GM23248 (cell line): ENCODE measurements at regions not wholly inside any gene's neighbourhood (a gene's known extent, or its start where the extent isn't known, plus 50 kb on each side); places are given as distances from the start of the nearest gene placed in this dataset.

Experiments
- DNase-seq: peaks from one replicate; pipeline ENCODE4 v3.0.0-alpha.2; 2015
- H2AFZ ChIP-seq: fragments of 200-600 bp; sonication (generic); 2 replicates; pipeline ENCODE4 v1.6.1; 2016; ENCODE audit warnings: antibody characterized with exemption
- H3F3A ChIP-seq: fragments of 200-600 bp; sonication (generic); 2 replicates; pipeline ENCODE4 v1.6.1; 2016; ENCODE audit warnings: mild to moderate bottlenecking, antibody characterized with exemption, mixed run types; ENCODE audit not compliant: insufficient read depth
- H3K27ac ChIP-seq: fragments of 200-600 bp; sonication (generic); 2 replicates; pipeline ENCODE4 v1.5.1; 2016; ENCODE audit warnings: mild to moderate bottlenecking
- H3K27me3 ChIP-seq: fragments of 200-600 bp; sonication (generic); replicated peaks from 2 replicates; pipeline ENCODE4 v1.6.1; 2016; ENCODE audit warnings: mild to moderate bottlenecking; ENCODE audit not compliant: insufficient read depth
- H3K36me3 ChIP-seq: fragments of 200-600 bp; sonication (generic); 2 replicates; pipeline ENCODE4 v1.6.1; 2016; ENCODE audit warnings: low read depth, mild to moderate bottlenecking
- H3K4me1 ChIP-seq: fragments of 200-600 bp; sonication (generic); 2 replicates; pipeline ENCODE4 v1.6.1; 2016; ENCODE audit warnings: mild to moderate bottlenecking; ENCODE audit not compliant: insufficient read depth
- H3K4me2 ChIP-seq: fragments of 200-600 bp; sonication (generic); one replicate; pipeline ENCODE4 v1.6.1; 2016; ENCODE audit warnings: mild to moderate bottlenecking; ENCODE audit not compliant: unreplicated experiment
- H3K4me3 ChIP-seq: fragments of 200-600 bp; sonication (generic); 2 replicates; pipeline ENCODE4 v1.5.1; 2016; ENCODE audit warnings: mild to moderate bottlenecking
- H3K79me2 ChIP-seq: fragments of 200-600 bp; sonication (generic); 2 replicates; pipeline ENCODE4 v1.6.1; 2016; ENCODE audit warnings: mild to moderate bottlenecking; ENCODE audit not compliant: insufficient read depth
- H3K9ac ChIP-seq: fragments of 200-600 bp; sonication (generic); 2 replicates; pipeline ENCODE4 v1.6.1; 2016; ENCODE audit warnings: mild to moderate bottlenecking
- H3K9me2 ChIP-seq: fragments of 200-600 bp; sonication (generic); 2 replicates; pipeline ENCODE4 v1.6.1; 2016; ENCODE audit warnings: mixed run types, mild to moderate bottlenecking, moderate library complexity; ENCODE audit not compliant: insufficient read depth
- H3K9me3 ChIP-seq: fragments of 200-600 bp; sonication (generic); one replicate; pipeline ENCODE4 v1.6.1; 2017; ENCODE audit warnings: low read depth
- H4K20me1 ChIP-seq: fragments of 200-600 bp; sonication (generic); 2 replicates; pipeline ENCODE4 v1.6.0; 2016; ENCODE audit not compliant: insufficient read depth
- EZH2 ChIP-seq: fragments of 200-600 bp; sonication (generic); IDR thresholded peaks from 2 replicates; pipeline ENCODE4 v1.6.1; 2018; ENCODE audit warnings: antibody characterized with exemption, mild to moderate bottlenecking; ENCODE audit not compliant: insufficient read depth, poor library complexity, severe bottlenecking
- EZH2phosphoT487 ChIP-seq: fragments of 200-600 bp; sonication (generic); IDR thresholded peaks from 2 replicates; pipeline ENCODE4 v1.6.1; 2018; ENCODE audit warnings: antibody characterized with exemption, moderate library complexity, mild to moderate bottlenecking, low read depth; ENCODE audit not compliant: insufficient read depth
- WGBS, 2 experiments: methylation state at CpG; one replicate each; pipeline ENCODE4 v1.1.6; 2015 to 2017; ENCODE audit warnings: low lambda C conversion rate in 2 of 2, low coverage in 1 of 2; ENCODE audit errors: missing lambda C conversion rate in 2 of 2; 5-methylcytosine and 5-hydroxymethylcytosine counted together
- in situ Hi-C: fragments of 300-500 bp; cut with MboI; formaldehyde crosslinking; loops from 2 replicates; pipeline ENCODE4 v1.15.0; 2020

DNA sequence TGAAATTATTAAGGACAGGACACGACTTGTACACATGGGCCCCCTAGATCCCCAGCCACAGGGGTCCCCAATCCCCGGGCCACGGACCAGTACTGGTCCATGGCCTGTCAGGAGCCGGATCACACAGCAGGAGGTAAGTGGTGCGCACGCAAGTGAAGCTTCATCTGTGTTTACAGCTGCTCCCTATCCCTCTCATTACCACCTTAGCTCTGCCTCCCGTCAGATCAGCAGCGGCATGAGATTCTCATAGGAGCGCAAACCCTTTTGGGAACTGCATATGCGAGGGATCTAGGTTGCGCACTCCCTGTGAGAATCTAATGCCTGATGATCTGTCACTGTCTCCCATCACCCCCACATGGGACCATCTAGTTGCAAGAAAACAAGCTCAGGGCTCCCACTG, 137.8 kb upstream of the ZFHX3 start:
- Histone ChIP-seq H3K79me2 (no peaks in the 10 kb centered on the region), H4K20me1 (no peaks in the 10 kb centered on the region), H3K9me3 (no peaks in the 10 kb centered on the region), H3K9me2 (no peaks in the 10 kb centered on the region), H2AFZ (no peak overlapping the region), H3F3A (no peaks in the 10 kb centered on the region), H3K36me3 (no peaks in the 10 kb centered on the region), H3K27ac (no peak overlapping the region), H3K4me2 (no peak overlapping the region), H3K27me3 (no peaks in the 10 kb centered on the region), H3K4me3 (no peak overlapping the region), H3K9ac (no peak overlapping the region), H3K4me1 (peaks cover 11% of the 10 kb centered on the region)
- 91 to 96% methylated on average over 11 of the region's 11 CpGs for WGBS, 2 experiments
- DNase-seq, result no peak
- TF ChIP-seq EZH2 (no peak), EZH2phosphoT487 (no peak)
- in situ Hi-C loops, result loop anchor here (25.0 kb wide), 1 partner anchor 698 kb away; no protein-coding TSS in a partner anchor

DNA sequence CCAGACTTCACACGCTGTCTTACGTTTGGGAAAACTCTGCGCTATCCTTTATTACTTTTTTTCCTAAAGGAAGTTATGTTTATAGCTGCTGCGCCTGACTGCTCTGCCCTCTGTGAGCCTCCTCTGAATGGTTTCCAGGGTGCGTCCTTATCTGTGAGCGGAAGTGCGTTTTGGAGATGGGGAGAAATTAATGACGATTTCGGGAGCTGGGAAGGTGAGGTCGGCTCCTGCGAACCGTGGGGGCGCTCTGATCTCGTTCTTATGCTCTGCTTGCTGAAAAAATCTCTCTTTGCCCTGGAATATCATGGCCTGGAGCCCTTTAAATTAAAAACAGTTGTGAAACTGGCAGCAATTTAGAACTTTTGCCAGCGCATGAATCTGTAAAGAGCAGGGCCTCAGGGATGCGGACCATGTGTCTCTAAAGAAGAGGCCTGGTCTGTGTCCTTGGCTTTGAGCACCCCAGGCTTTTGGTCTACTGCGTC, 135.7 kb upstream of the ZFHX3 start:
- peak overlapping the region; percentile 65 for H3K4me2 ChIP-seq
- TF ChIP-seq EZH2, result no peak
- no peak for TF ChIP-seq EZH2phosphoT487
- 22 to 23% methylated on average over 17 of the region's 17 CpGs for WGBS, 2 experiments
- DNase-seq, result peak; percentile 60
- no peak overlapping the region for H3K27ac ChIP-seq
- H3K9me2 ChIP-seq, result no peaks in the 10 kb centered on the region
- H3K79me2 ChIP-seq, result no peaks in the 10 kb centered on the region
- in situ Hi-C loops, result loop anchor here (25.0 kb wide), 1 partner anchor 696 kb away; no protein-coding TSS in a partner anchor
- H3K27me3 ChIP-seq, result no peaks in the 10 kb centered on the region
- peak overlapping the region; percentile 82 for H2AFZ ChIP-seq
- peak overlapping the region; percentile 29; the same call in 1 of the 2 replicates for H3K9ac ChIP-seq
- no peaks in the 10 kb centered on the region for H3F3A ChIP-seq
- peaks cover 11% of the 10 kb centered on the region for H3K4me1 ChIP-seq
- no peaks in the 10 kb centered on the region for H3K9me3 ChIP-seq
- H3K36me3 ChIP-seq, result no peaks in the 10 kb centered on the region
- H4K20me1 ChIP-seq, result no peaks in the 10 kb centered on the region
- H3K4me3 ChIP-seq, result peak overlapping the region; percentile 28

- no peaks in the 10 kb centered on the region for H3K27me3 ChIP-seq
- no peak overlapping the region for H3K9ac ChIP-seq
- H3F3A ChIP-seq, result peaks cover 7% of the 10 kb centered on the region; the same call in 1 of the 2 replicates
- no peak for DNase-seq
- no peaks in the 10 kb centered on the region for H3K9me3 ChIP-seq
- no peak overlapping the region for H3K27ac ChIP-seq
- no peaks in the 10 kb centered on the region for H3K9me2 ChIP-seq
- TF ChIP-seq EZH2phosphoT487 (no peak), EZH2 (no peak)
- H3K4me1 ChIP-seq, result peaks cover 22% of the 10 kb centered on the region
- no peak overlapping the region for H2AFZ ChIP-seq
- H4K20me1 ChIP-seq, result no peaks in the 10 kb centered on the region
- no peaks in the 10 kb centered on the region for H3K36me3 ChIP-seq
- no peak overlapping the region for H3K4me3 ChIP-seq
- in situ Hi-C loops, result loop anchor here (10.0 to 25.0 kb wide), 2 partner anchors 115 to 693 kb away; no protein-coding TSS in a partner anchor
- H3K79me2 ChIP-seq, result no peaks in the 10 kb centered on the region
- no peak overlapping the region for H3K4me2 ChIP-seq
- 83 to 91% methylated on average over 12 of the region's 12 CpGs for WGBS, 2 experiments
Observed at GRCh38 chr16:73179705-73180331, 131.9 kb upstream of the ZFHX3 start.

GRCh38 chr16:73177729-73178295, 129.9 kb upstream of the ZFHX3 start:
- TF ChIP-seq EZH2, result no peak
- TF ChIP-seq EZH2phosphoT487, result no peak
- Histone ChIP-seq H2AFZ (no peak overlapping the region), H3K79me2 (no peaks in the 10 kb centered on the region), H3F3A (peaks cover 7% of the 10 kb centered on the region), H3K4me3 (no peak overlapping the region), H3K27ac (no peak overlapping the region), H3K4me2 (no peak overlapping the region), H3K4me1 (peaks cover 18% of the 10 kb centered on the region), H3K27me3 (no peaks in the 10 kb centered on the region), H3K36me3 (no peaks in the 10 kb centered on the region), H3K9ac (no peak overlapping the region), H4K20me1 (no peaks in the 10 kb centered on the region), H3K9me2 (no peaks in the 10 kb centered on the region), H3K9me3 (no peaks in the 10 kb centered on the region)
- in situ Hi-C loops, result loop anchor here (10.0 to 25.0 kb wide), 2 partner anchors 113 to 691 kb away; no protein-coding TSS in a partner anchor
- WGBS, 2 experiments, result 79 to 87% methylated on average over 8 of the region's 8 CpGs
- DNase-seq, result no peak
